Natural killer cell (primary cell): ENCODE measurements at regions not wholly inside any gene's neighbourhood (a gene's known extent, or its start where the extent isn't known, plus 50 kb on each side); places are given as distances from the start of the nearest gene placed in this dataset.

Source experiments
- ATAC-seq, 3 donors: fragments of 150-1000 bp in 2 of 3; fragments of 200-7000 bp in 1 of 3; cut with Tn5 transposase; 1 replicate in 1 of 3; 2 replicates in 2 of 3; pipeline ENCODE4 v1.10.0; 2021; ENCODE audit warnings: mild to moderate bottlenecking in 2 of 3, moderate library complexity in 2 of 3
- DNase-seq, 2 donors: peaks; one replicate each; pipeline versions ENCODE4 v3.0.0 to v3.0.0-alpha.2; 2013 to 2021; ENCODE audit warnings: mixed read lengths in 1 of 2
- H3K27ac ChIP-seq: one replicate; pipeline ENCODE4 v1.5.1; 2013; ENCODE audit warnings: mild to moderate bottlenecking, low read length
- H3K27me3 ChIP-seq: one replicate; pipeline ENCODE4 v1.6.1; 2013; ENCODE audit warnings: low read length; ENCODE audit not compliant: control insufficient read depth, insufficient read depth
- H3K36me3 ChIP-seq: one replicate; pipeline ENCODE4 v1.6.1; 2013; ENCODE audit warnings: low read length; ENCODE audit not compliant: control insufficient read depth, insufficient read depth
- H3K4me1 ChIP-seq: one replicate; pipeline ENCODE4 v1.6.1; 2013; ENCODE audit warnings: low read length; ENCODE audit not compliant: control insufficient read depth, insufficient read depth
- H3K4me3 ChIP-seq: one replicate; pipeline ENCODE4 v1.5.1; 2013; ENCODE audit warnings: low read length
- H3K9me3 ChIP-seq: one replicate; pipeline ENCODE4 v1.6.1; 2013; ENCODE audit warnings: low read length; ENCODE audit not compliant: control insufficient read depth, insufficient read depth
- H3K27ac Mint-ChIP-seq, 2 donors: one replicate each; pipeline ENCODE4 v1.8.0; 2022; ENCODE audit warnings: mild to moderate bottlenecking in 2 of 2, mixed read lengths in 2 of 2, moderate library complexity in 1 of 2
- H3K27me3 Mint-ChIP-seq, 2 donors: one replicate each; pipeline ENCODE4 v1.8.0; 2022; ENCODE audit warnings: low read depth in 2 of 2, mixed read lengths in 2 of 2
- H3K36me3 Mint-ChIP-seq: one replicate; pipeline ENCODE4 v1.8.0; 2022; ENCODE audit warnings: mixed read lengths
- H3K4me1 Mint-ChIP-seq, 2 donors: one replicate each; pipeline ENCODE4 v1.8.0; 2022; ENCODE audit warnings: mixed read lengths in 2 of 2
- H3K4me3 Mint-ChIP-seq: one replicate; pipeline ENCODE4 v1.8.0; 2022; ENCODE audit warnings: mild to moderate bottlenecking, moderate library complexity, mixed read lengths
- H3K9me3 Mint-ChIP-seq, 2 donors: one replicate each; pipeline ENCODE4 v1.8.0; 2022; ENCODE audit warnings: mixed read lengths in 2 of 2
- WGBS: methylation state at CpG from one replicate; pipeline ENCODE4 v1.1.7; 2013; ENCODE audit warnings: missing lambda C conversion rate; ENCODE audit not compliant: insufficient coverage; 5-methylcytosine and 5-hydroxymethylcytosine counted together
- intact Hi-C: fragments of 100-400 bp; cut with micrococcal nuclease; formaldehyde crosslinking; loops from one replicate; pipeline ENCODE4 v1.14.2; 2022
- TF ChIP-seq, protein P1 (sequence below): fragments of 200-600 bp; IDR thresholded peaks from one replicate; pipeline ENCODE4 v1.8.0; 2022; ENCODE audit warnings: antibody characterized with exemption

DNA sequence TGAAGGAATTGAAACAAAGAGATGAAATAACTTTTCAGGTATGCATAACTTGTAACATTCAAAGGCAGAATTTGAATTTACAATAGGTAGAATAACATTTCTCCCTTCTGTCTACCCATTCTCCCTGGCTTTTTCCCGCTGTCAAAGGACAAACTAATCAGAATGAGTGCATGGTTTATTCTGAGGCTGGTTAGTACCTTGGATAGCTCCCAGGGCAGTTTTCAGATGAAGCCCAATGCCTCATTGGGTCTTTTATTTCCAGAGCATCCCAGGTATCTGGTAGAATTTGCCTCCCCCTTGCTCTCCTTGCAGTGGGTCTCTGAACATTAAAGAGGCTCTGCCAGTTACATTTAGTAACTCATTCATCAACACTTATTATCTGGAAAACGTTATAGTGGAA, 665.5 kb downstream of the BCKDHB start:
- TF ChIP-seq, protein P1, sequence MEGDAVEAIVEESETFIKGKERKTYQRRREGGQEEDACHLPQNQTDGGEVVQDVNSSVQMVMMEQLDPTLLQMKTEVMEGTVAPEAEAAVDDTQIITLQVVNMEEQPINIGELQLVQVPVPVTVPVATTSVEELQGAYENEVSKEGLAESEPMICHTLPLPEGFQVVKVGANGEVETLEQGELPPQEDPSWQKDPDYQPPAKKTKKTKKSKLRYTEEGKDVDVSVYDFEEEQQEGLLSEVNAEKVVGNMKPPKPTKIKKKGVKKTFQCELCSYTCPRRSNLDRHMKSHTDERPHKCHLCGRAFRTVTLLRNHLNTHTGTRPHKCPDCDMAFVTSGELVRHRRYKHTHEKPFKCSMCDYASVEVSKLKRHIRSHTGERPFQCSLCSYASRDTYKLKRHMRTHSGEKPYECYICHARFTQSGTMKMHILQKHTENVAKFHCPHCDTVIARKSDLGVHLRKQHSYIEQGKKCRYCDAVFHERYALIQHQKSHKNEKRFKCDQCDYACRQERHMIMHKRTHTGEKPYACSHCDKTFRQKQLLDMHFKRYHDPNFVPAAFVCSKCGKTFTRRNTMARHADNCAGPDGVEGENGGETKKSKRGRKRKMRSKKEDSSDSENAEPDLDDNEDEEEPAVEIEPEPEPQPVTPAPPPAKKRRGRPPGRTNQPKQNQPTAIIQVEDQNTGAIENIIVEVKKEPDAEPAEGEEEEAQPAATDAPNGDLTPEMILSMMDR = no peak
- H3K27ac Mint-ChIP-seq = no peak overlapping the region
- WGBS = 50% methylated on average over 1 of the region's 2 CpGs
- H3K27me3 Mint-ChIP-seq = no peaks in the 10 kb centered on the region
- no peak overlapping the region for H3K4me3 ChIP-seq
- H3K9me3 ChIP-seq = no peaks in the 10 kb centered on the region
- ATAC-seq = no peak
- DNase-seq = no peak
- H3K36me3 ChIP-seq = no peaks in the 10 kb centered on the region
- H3K4me1 ChIP-seq = no peaks in the 10 kb centered on the region
- no peaks in the 10 kb centered on the region for H3K27me3 ChIP-seq
- peaks cover 7 to 8% of the 10 kb centered on the region in 2 donors for H3K9me3 Mint-ChIP-seq
- H3K4me1 Mint-ChIP-seq = no peaks in the 10 kb centered on the region
- H3K4me3 Mint-ChIP-seq = no peak overlapping the region
- intact Hi-C loops = no loop called here
- H3K27ac ChIP-seq = no peak overlapping the region
- H3K36me3 Mint-ChIP-seq = no peaks in the 10 kb centered on the region

DNA sequence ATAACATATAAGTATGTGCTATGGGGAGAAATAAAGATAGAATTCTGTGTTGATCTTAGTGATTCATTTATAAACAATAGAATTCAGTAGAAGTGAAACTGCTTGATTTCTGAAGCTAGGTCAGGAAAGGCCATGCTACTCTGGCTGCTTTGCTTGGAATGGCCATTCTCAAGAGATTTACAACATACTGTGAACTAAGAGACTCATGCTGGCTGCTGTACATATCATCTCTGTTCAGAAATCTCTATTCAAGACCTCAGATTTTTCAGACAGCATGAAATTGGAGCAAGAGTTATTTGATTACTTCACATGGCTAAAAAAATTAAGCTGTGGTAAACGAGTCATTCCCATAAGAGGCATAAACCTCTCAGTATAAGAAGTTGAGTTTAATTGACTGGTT, 662.6 kb downstream of the BCKDHB start:
- no peaks in the 10 kb centered on the region for H3K36me3 Mint-ChIP-seq
- Histone ChIP-seq H3K4me1 (no peaks in the 10 kb centered on the region), H3K9me3 (no peaks in the 10 kb centered on the region), H3K4me3 (no peak overlapping the region), H3K36me3 (no peaks in the 10 kb centered on the region), H3K27me3 (no peaks in the 10 kb centered on the region), H3K27ac (no peak overlapping the region)
- H3K27me3 Mint-ChIP-seq = no peaks in the 10 kb centered on the region
- TF ChIP-seq, protein P1 = no peak
- no peaks in the 10 kb centered on the region for H3K4me1 Mint-ChIP-seq
- H3K9me3 Mint-ChIP-seq = peaks cover 2 to 3% of the 10 kb centered on the region in 2 donors
- intact Hi-C loops = no loop called here
- H3K27ac Mint-ChIP-seq = no peak overlapping the region
- DNase-seq = no peak
- ATAC-seq = no peak
- H3K4me3 Mint-ChIP-seq = no peak overlapping the region
- WGBS = no CpG with 5 or more reads among the region's 1 CpG

DNA sequence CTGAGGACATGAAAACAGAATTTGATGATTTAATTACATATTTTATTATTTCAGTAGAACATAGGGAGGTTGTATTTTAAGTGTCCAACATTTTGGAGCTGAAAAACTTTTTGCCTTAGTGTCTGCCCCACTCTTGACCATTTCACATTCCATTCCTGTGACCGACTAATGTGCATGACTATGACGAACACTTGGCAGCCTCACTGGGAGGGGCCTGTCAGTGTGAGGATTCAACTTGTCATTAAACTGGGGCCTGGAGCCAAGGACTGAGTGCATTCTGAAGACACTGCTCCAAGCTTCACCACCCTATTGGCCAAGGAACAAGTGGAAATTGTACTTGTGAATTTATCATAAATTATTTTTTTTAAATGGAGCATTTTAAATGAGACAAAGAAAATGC, 661.3 kb downstream of the BCKDHB start:
- Mint-ChIP-seq H3K9me3 (peaks cover 2 to 6% of the 10 kb centered on the region in 2 donors), H3K4me1 (no peaks in the 10 kb centered on the region), H3K4me3 (no peak overlapping the region), H3K27me3 (no peaks in the 10 kb centered on the region), H3K27ac (no peak overlapping the region), H3K36me3 (no peaks in the 10 kb centered on the region)
- no peaks in the 10 kb centered on the region for H3K36me3 ChIP-seq
- WGBS = 92% methylated on average over 2 of the region's 2 CpGs
- DNase-seq (no peak), ATAC-seq (no peak)
- H3K9me3 ChIP-seq = no peaks in the 10 kb centered on the region
- H3K27ac ChIP-seq = no peak overlapping the region
- no peak overlapping the region for H3K4me3 ChIP-seq
- no peaks in the 10 kb centered on the region for H3K27me3 ChIP-seq
- H3K4me1 ChIP-seq = no peaks in the 10 kb centered on the region
- intact Hi-C loops = no loop called here
- TF ChIP-seq, protein P1 = no peak

DNA sequence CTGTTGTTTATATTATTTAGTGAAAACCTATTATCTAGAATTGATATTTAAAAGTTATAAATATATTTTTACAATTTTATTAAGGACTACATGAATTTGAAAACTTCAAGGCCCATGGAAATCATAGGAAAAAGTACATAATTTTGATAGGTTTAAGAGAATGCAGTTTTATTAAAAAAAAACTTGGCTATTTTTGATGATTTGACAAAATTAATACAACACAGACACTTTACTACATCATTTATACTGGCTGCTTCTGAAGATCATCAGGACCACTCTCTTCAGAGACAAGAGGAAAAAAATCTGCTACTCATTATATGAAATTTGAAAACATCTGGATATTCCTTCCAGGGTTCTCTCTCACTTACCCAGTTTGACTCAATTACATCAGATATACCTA, 637.7 kb downstream of the BCKDHB start:
- H3K36me3 ChIP-seq = no peaks in the 10 kb centered on the region
- no peak overlapping the region for H3K4me3 ChIP-seq
- DNase-seq (no peak), ATAC-seq (no peak)
- H3K9me3 Mint-ChIP-seq = peaks cover 6 to 7% of the 10 kb centered on the region in 2 donors
- H3K4me1 Mint-ChIP-seq = no peaks in the 10 kb centered on the region
- no peaks in the 10 kb centered on the region for H3K27me3 ChIP-seq
- H3K4me3 Mint-ChIP-seq = no peak overlapping the region
- TF ChIP-seq, protein P1 = no peak
- no peak overlapping the region for H3K27ac ChIP-seq
- H3K9me3 ChIP-seq = no peaks in the 10 kb centered on the region
- intact Hi-C loops = no loop called here
- no peaks in the 10 kb centered on the region for H3K4me1 ChIP-seq
- no peaks in the 10 kb centered on the region for H3K36me3 Mint-ChIP-seq
- H3K27ac Mint-ChIP-seq = no peak overlapping the region
- no peaks in the 10 kb centered on the region for H3K27me3 Mint-ChIP-seq
